ENCODE measurements at regions not wholly inside any gene's neighbourhood (a gene's known extent, or its start where the extent isn't known, plus 50 kb on each side); places are given as distances from the start of the nearest gene placed in this dataset.

- DNase-seq, result no peak
Measured at GRCh38 chr16:7185165-7185564, 147.5 kb upstream of the RBFOX1 start.

- no peak for DNase-seq
Measured at GRCh38 chr16:7183768-7184167, 148.9 kb upstream of the RBFOX1 start.

GRCh38 chr16:7182510-7183109 is 150.0 kb upstream of the RBFOX1 start:
- no peak for DNase-seq

GRCh38 chr16:7177875-7178274 is 154.8 kb upstream of the RBFOX1 start:
- no peak for DNase-seq

- DNase-seq, result no peak
Measured at GRCh38 chr16:7171151-7171550, 161.5 kb upstream of the RBFOX1 start.

- DNase-seq, result no peak
Measured at GRCh38 chr16:7167626-7168025, 165.0 kb upstream of the RBFOX1 start.

- DNase-seq, result peak in 1 of 51 donors; percentile 1
Measured at GRCh38 chr16:7161891-7162290, 170.8 kb upstream of the RBFOX1 start.

- no peak for DNase-seq
Measured at GRCh38 chr16:7160093-7160492, 172.6 kb upstream of the RBFOX1 start.

- no peak for DNase-seq
Measured at GRCh38 chr16:7158481-7158880, 174.2 kb upstream of the RBFOX1 start.

GRCh38 chr16:7150230-7150629 is 182.4 kb upstream of the RBFOX1 start:
- no peak for DNase-seq

GRCh38 chr16:7148606-7149005 is 184.0 kb upstream of the RBFOX1 start:
- DNase-seq, result no peak

- peak in 4 of 51 donors; percentile 2 to 60 (median 24) for DNase-seq
Measured at GRCh38 chr16:7140899-7141298, 191.7 kb upstream of the RBFOX1 start.

- no peak for DNase-seq
Measured at GRCh38 chr16:7137560-7138330, 194.9 kb upstream of the RBFOX1 start.

- no peak for DNase-seq
Measured at GRCh38 chr16:7132465-7132864, 200.2 kb upstream of the RBFOX1 start.

- no peak for DNase-seq
Measured at GRCh38 chr16:7124701-7125100, 207.9 kb upstream of the RBFOX1 start.

- DNase-seq, result no peak
Measured at GRCh38 chr16:7124242-7124641, 208.4 kb upstream of the RBFOX1 start.

- no peak for DNase-seq
Measured at GRCh38 chr16:7116734-7117133, 215.9 kb upstream of the RBFOX1 start.

GRCh38 chr16:7115898-7116297 is 216.7 kb upstream of the RBFOX1 start:
- DNase-seq, result no peak

GRCh38 chr16:7113949-7114348 is 218.7 kb upstream of the RBFOX1 start:
- no peak for DNase-seq

GRCh38 chr16:7113395-7113794 is 219.2 kb upstream of the RBFOX1 start:
- DNase-seq, result no peak

- no peak for DNase-seq
Measured at GRCh38 chr16:7111265-7111664, 221.4 kb upstream of the RBFOX1 start.

GRCh38 chr16:7107436-7107835 is 225.2 kb upstream of the RBFOX1 start:
- DNase-seq, result no peak

GRCh38 chr16:7103056-7103455 is 229.6 kb upstream of the RBFOX1 start:
- DNase-seq, result no peak
